ENCODE measurements at regions not wholly inside any gene's neighbourhood (a gene's known extent, or its start where the extent isn't known, plus 50 kb on each side); places are given as distances from the start of the nearest gene placed in this dataset.

- TF ChIP-seq ZNF146 (tag by site-specific recombination; IDR thresholded peaks at IDR 0.05) (no peak), ZNF670 (tag by site-specific recombination; IDR thresholded peaks at IDR 0.05; ENCODE audit: low read depth) (no peak), CTCF (tag by site-specific recombination; IDR thresholded peaks at IDR 0.05) (no peak), ZBTB7A (tag by site-specific recombination; IDR thresholded peaks at IDR 0.05; ENCODE audit: low read depth) (no peak), REST (tag by site-specific recombination; IDR thresholded peaks at IDR 0.05) (no peak), ZNF24 (tag by site-specific recombination; IDR thresholded peaks at IDR 0.05) (no peak), ZNF239 (tag by site-specific recombination; IDR thresholded peaks at IDR 0.05) (no peak), ZNF560 (tag by site-specific recombination; IDR thresholded peaks at IDR 0.05; ENCODE audit: borderline replicate concordance) (no peak), MYNN (tag by site-specific recombination; IDR thresholded peaks at IDR 0.05; ENCODE audit: borderline replicate concordance) (no peak), ZNF155 (tag by site-specific recombination; IDR thresholded peaks at IDR 0.05) (no peak), PATZ1 (tag by site-specific recombination; IDR thresholded peaks at IDR 0.05) (no peak), ZNF416 (tag by site-specific recombination; IDR thresholded peaks at IDR 0.05) (no peak)
These were observed 615.6 kb downstream of the TBC1D22A start for GRCh38 chr22:47377926-47378560.
